GM12875 (cell line): ENCODE measurements at regions not wholly inside any gene's neighbourhood (a gene's known extent, or its start where the extent isn't known, plus 50 kb on each side); places are given as distances from the start of the nearest gene placed in this dataset.

Source experiments
- H3K4me3 ChIP-seq: one replicate; pipeline ENCODE4 v1.5.1; 2011; ENCODE audit warnings: low read depth, low read length, control low read depth
- CTCF ChIP-seq: IDR thresholded peaks from 2 replicates; pipeline ENCODE4 v1.5.1; 2011; ENCODE audit warnings: low read depth, mild to moderate bottlenecking, control low read depth, inconsistent platforms, low read length, moderate library complexity, borderline replicate concordance; ENCODE audit not compliant: insufficient read depth

GRCh38 chr18:27270508-27270907, 85.4 kb upstream of the CHST9 start:
- no peak for TF ChIP-seq CTCF
- H3K4me3 ChIP-seq = no peak overlapping the region

GRCh38 chr18:27263369-27263768, 78.3 kb upstream of the CHST9 start:
- no peak for TF ChIP-seq CTCF
- H3K4me3 ChIP-seq = no peak overlapping the region

- no peak for TF ChIP-seq CTCF
- H3K4me3 ChIP-seq = no peak overlapping the region
Observed at GRCh38 chr18:27261769-27262549, 76.9 kb upstream of the CHST9 start.

GRCh38 chr18:27253571-27253970, 68.5 kb upstream of the CHST9 start:
- TF ChIP-seq CTCF = no peak
- no peak overlapping the region for H3K4me3 ChIP-seq

GRCh38 chr18:27250471-27250870, 65.4 kb upstream of the CHST9 start:
- no peak overlapping the region for H3K4me3 ChIP-seq
- TF ChIP-seq CTCF = no peak

- TF ChIP-seq CTCF = no peak
- H3K4me3 ChIP-seq = no peak overlapping the region
Observed at GRCh38 chr18:27249933-27250332, 64.8 kb upstream of the CHST9 start.

- no peak overlapping the region for H3K4me3 ChIP-seq
- no peak for TF ChIP-seq CTCF
Observed at GRCh38 chr18:27244259-27244658, 59.2 kb upstream of the CHST9 start.
